Esophagus squamous epithelium (tissue), 5 donors: ENCODE measurements at regions not wholly inside any gene's neighbourhood (a gene's known extent, or its start where the extent isn't known, plus 50 kb on each side); places are given as distances from the start of the nearest gene placed in this dataset.

Experiments
- DNase-seq: peaks from one replicate; lab custom pipeline; 2025; lab: John Stamatoyannopoulos, UW
- H3K27ac ChIP-seq, 4 donors: fragments of 200-600 bp; sonication (generic); one replicate each; pipeline ENCODE4 v1.5.1; 2016 to 2019; ENCODE audit warnings: mild to moderate bottlenecking in 1 of 4
- H3K27me3 ChIP-seq, 4 donors: fragments of 200-600 bp; sonication (generic); 1 replicate in 3 of 4; 2 replicates in 1 of 4; pipeline versions ENCODE4 v1.5.1 to v1.6.0; 2017 to 2021; ENCODE audit warnings: antibody characterized with exemption in 1 of 4
- H3K36me3 ChIP-seq, 3 donors: fragments of 200-600 bp; sonication (generic); one replicate each; pipeline ENCODE4 v1.5.1; 2016 to 2019
- H3K4me1 ChIP-seq, 3 donors: fragments of 200-600 bp; sonication (generic); one replicate each; pipeline ENCODE4 v1.5.1; 2017 to 2019
- H3K4me3 ChIP-seq, 4 donors: fragments of 200-600 bp; sonication (generic); 1 replicate in 3 of 4; 2 replicates in 1 of 4; pipeline ENCODE4 v1.5.1; 2016 to 2019; ENCODE audit warnings: mild to moderate bottlenecking in 2 of 4, moderate library complexity in 1 of 4
- H3K9me3 ChIP-seq, 3 donors: fragments of 200-600 bp; sonication (generic); one replicate each; pipeline ENCODE4 v1.5.1; 2016 to 2019
- POLR2A ChIP-seq, 4 donors: fragments of 450-650 bp; IDR thresholded peaks; one replicate each; pipeline ENCODE4 v1.6.1; 2017; ENCODE audit warnings: antibody characterized with exemption in 4 of 4, mild to moderate bottlenecking in 4 of 4, moderate library complexity in 3 of 4
- WGBS, 2 donors: methylation state at CpG; one replicate each; pipeline ENCODE4 v1.1.5; 2018; 5-methylcytosine and 5-hydroxymethylcytosine counted together
- intact Hi-C: fragments of 100-400 bp; cut with DNase I; formaldehyde crosslinking; loops from one replicate; pipeline ENCODE4 v1.15.0; 2022
- TF ChIP-seq, protein P1 (sequence below), 6 experiments: fragments of 450-650 bp in 4 of 6; fragments of 200-600 bp in 2 of 6; sonication (generic) in 2 of 6; IDR thresholded peaks; one replicate each; pipeline ENCODE4 v1.5.1; 2016 to 2019; ENCODE audit warnings: antibody characterized with exemption in 6 of 6, mild to moderate bottlenecking in 4 of 6, moderate library complexity in 4 of 6
- donor health status: DM: yes; HTN: yes; CAD: no.

DNA sequence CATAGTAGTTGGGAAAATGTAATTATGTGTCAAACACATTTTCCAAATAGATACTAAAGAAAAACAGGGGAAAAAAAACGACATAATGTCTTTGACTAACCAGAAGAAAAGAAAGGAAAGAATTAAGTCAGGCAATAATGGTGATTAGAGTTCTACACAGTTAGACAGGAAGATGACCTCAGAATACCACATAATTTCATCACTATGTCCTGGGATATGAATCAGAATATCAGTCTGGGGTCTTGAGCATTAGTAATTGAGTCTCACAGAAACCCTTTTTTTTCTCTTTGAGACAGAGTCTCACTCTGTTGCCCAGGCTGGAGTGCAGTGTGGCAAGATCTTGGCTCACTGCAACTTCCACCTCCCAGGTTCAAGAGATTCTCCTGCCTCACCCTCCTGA, 503.4 kb downstream of the SLITRK1 start:
- TF ChIP-seq, protein P1, sequence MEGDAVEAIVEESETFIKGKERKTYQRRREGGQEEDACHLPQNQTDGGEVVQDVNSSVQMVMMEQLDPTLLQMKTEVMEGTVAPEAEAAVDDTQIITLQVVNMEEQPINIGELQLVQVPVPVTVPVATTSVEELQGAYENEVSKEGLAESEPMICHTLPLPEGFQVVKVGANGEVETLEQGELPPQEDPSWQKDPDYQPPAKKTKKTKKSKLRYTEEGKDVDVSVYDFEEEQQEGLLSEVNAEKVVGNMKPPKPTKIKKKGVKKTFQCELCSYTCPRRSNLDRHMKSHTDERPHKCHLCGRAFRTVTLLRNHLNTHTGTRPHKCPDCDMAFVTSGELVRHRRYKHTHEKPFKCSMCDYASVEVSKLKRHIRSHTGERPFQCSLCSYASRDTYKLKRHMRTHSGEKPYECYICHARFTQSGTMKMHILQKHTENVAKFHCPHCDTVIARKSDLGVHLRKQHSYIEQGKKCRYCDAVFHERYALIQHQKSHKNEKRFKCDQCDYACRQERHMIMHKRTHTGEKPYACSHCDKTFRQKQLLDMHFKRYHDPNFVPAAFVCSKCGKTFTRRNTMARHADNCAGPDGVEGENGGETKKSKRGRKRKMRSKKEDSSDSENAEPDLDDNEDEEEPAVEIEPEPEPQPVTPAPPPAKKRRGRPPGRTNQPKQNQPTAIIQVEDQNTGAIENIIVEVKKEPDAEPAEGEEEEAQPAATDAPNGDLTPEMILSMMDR (IDR thresholded peaks at IDR 0.05), result no peak
- no peak for TF ChIP-seq POLR2A (IDR thresholded peaks at IDR 0.05)
- 36 to 53% methylated on average over 1 of the region's 1 CpG for WGBS, 2 donors
- Histone ChIP-seq H3K4me3 (no peak overlapping the region), H3K36me3 (no peaks in the 10 kb centered on the region), H3K9me3 (no peaks in the 10 kb centered on the region), H3K27me3 (no peaks in the 10 kb centered on the region), H3K27ac (no peak overlapping the region), H3K4me1 (peaks cover 0 to 12% (median 0%) of the 10 kb centered on the region in 3 donors)
- no peak for DNase-seq
- intact Hi-C loops, result no loop called here

DNA sequence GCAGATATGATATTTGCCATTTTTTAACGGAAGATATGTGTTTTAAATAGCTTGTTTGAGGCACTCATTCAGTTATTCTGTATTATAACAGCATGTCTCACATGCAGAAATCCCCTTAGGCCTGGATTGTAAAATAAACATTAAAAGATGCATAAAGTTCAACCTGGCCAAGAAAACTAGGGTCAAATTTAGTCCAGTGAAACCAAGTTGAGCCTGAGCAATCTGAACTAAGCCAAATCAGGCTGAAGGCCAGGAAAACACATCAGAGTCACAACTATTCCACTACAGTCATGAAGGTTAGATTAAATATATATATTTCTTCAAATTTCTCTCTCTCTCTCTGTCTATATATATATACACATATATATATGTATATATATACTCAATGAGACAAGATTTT, 504.8 kb downstream of the SLITRK1 start:
- Histone ChIP-seq H3K4me3 (no peak overlapping the region), H3K4me1 (peaks cover 0 to 12% (median 0%) of the 10 kb centered on the region in 3 donors), H3K9me3 (no peaks in the 10 kb centered on the region), H3K27me3 (no peaks in the 10 kb centered on the region), H3K27ac (no peak overlapping the region), H3K36me3 (no peaks in the 10 kb centered on the region)
- 17 to 37% methylated on average over 1 of the region's 1 CpG for WGBS, 2 donors
- TF ChIP-seq, protein P1 (IDR thresholded peaks at IDR 0.05), result no peak
- TF ChIP-seq POLR2A (IDR thresholded peaks at IDR 0.05), result no peak
- intact Hi-C loops, result no loop called here
- DNase-seq, result no peak

DNA sequence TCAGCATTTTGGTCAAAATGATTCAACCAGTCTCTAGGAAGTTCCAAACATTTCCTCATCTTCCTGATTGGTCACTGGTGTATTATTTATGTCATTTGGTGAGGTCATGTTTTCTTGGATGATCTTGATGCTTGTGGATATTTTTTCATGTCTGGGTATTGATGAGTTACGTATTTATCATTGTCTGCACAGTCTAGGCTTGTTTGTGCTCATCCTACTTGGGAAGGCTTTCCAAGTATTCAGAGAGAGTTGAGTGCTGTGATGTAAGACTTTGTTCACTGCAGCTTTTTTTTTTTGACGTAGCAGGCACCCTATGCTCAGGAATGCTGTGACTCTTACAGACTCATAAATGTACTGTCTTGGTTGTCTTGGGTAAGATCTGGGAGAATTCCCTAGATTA, 509.5 kb downstream of the SLITRK1 start:
- 31 to 57% methylated on average over 2 of the region's 2 CpGs for WGBS, 2 donors
- no peak for DNase-seq
- Histone ChIP-seq H3K36me3 (no peaks in the 10 kb centered on the region), H3K27me3 (no peaks in the 10 kb centered on the region), H3K4me3 (no peak overlapping the region), H3K4me1 (peaks cover 0 to 12% (median 0%) of the 10 kb centered on the region in 3 donors), H3K27ac (no peak overlapping the region), H3K9me3 (peaks cover 0 to 4% (median 0%) of the 10 kb centered on the region in 3 donors)
- no peak for TF ChIP-seq POLR2A (IDR thresholded peaks at IDR 0.05)
- TF ChIP-seq, protein P1 (IDR thresholded peaks at IDR 0.05), result no peak
- intact Hi-C loops, result no loop called here

DNA sequence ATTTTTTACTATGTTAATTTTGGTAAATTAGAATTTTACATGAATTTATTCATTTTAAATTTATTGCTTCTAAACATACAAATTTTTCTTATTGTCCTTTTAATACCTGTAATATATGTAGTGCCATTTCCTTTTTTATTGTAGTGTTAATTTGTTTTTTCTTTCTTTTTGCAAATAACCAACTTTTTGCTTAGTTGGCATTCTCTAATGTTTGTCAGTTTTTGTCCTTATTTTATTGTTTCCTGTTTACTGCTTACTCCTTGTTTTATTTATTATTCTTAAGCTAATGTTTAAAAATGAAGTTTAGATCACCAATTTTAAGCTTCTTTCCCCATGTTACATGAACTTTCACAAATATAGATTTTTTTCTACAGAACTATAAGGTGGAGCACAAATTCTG, 516.6 kb downstream of the SLITRK1 start:
- no peak overlapping the region for H3K4me3 ChIP-seq
- DNase-seq, result no peak
- intact Hi-C loops, result no loop called here

DNA sequence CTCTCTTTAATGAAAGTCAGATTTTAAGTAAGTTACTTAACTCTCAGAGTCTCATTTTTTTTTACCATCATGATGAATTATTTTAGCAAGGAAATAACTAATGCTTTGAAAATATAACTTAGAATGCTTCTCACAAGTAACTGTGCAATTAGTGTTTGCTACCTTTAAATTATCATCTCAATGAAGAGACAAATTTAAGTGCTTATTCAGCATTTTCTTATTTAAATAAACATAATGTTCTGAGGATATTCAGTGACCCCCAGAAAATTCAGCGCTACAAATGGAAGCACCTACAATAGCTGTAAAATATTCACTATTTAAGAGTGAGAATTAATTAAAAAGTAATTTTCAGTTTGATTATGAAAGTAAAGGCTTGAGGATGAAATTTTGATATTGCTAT, 527.2 kb downstream of the SLITRK1 start:
- Histone ChIP-seq H3K9me3 (no peaks in the 10 kb centered on the region), H3K36me3 (no peaks in the 10 kb centered on the region), H3K4me3 (no peak overlapping the region), H3K27me3 (no peaks in the 10 kb centered on the region), H3K27ac (no peak overlapping the region), H3K4me1 (no peaks in the 10 kb centered on the region)
- DNase-seq, result no peak
- WGBS, 2 donors, result 78 to 85% methylated on average over 1 of the region's 1 CpG
- intact Hi-C loops, result no loop called here
- TF ChIP-seq, protein P1 (IDR thresholded peaks at IDR 0.05), result no peak
- TF ChIP-seq POLR2A (IDR thresholded peaks at IDR 0.05), result no peak

More for the DNA sequence above, 516.6 kb downstream of the SLITRK1 start:
- no peaks in the 10 kb centered on the region for H3K27me3 ChIP-seq
- no peaks in the 10 kb centered on the region for H3K36me3 ChIP-seq
- H3K4me1 ChIP-seq, result no peaks in the 10 kb centered on the region
- no peak for TF ChIP-seq POLR2A (IDR thresholded peaks at IDR 0.05)
- TF ChIP-seq, protein P1 (IDR thresholded peaks at IDR 0.05), result no peak
- H3K27ac ChIP-seq, result no peak overlapping the region
- no peaks in the 10 kb centered on the region for H3K9me3 ChIP-seq
